ENCODE measurements at regions not wholly inside any gene's neighbourhood (a gene's known extent, or its start where the extent isn't known, plus 50 kb on each side); places are given as distances from the start of the nearest gene placed in this dataset.

DNA sequence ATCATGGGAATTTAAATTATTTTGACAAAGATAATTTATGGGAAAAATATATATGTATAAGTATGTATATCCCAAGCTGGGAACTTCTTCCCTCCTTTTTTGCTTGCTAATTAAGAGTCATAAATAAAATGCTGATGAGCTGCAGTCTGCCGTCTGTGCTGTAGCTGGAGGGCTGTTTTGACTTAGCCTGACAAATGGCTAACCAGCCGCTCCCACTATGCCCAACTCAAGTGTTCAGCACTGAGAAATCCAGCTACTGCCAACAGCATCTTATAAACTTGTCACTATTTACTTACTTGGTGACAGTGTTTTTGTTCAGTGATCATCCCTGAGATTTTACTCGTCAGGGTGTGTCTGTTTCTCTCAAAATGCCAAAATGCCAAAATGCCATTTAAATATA is 171.2 kb upstream of the PGRMC2 start (continued):
- TF ChIP-seq ZNF677 (tag by site-specific recombination; IDR thresholded peaks at IDR 0.05): no peak
- no peak for TF ChIP-seq ZNF843 (tag by site-specific recombination; IDR thresholded peaks at IDR 0.05)
- no peak for TF ChIP-seq GLI4 (tag by site-specific recombination; IDR thresholded peaks at IDR 0.05)
- TF ChIP-seq ZNF16 (tag by site-specific recombination; IDR thresholded peaks at IDR 0.05; ENCODE audit: low read depth): no peak
- TF ChIP-seq, protein P1, sequence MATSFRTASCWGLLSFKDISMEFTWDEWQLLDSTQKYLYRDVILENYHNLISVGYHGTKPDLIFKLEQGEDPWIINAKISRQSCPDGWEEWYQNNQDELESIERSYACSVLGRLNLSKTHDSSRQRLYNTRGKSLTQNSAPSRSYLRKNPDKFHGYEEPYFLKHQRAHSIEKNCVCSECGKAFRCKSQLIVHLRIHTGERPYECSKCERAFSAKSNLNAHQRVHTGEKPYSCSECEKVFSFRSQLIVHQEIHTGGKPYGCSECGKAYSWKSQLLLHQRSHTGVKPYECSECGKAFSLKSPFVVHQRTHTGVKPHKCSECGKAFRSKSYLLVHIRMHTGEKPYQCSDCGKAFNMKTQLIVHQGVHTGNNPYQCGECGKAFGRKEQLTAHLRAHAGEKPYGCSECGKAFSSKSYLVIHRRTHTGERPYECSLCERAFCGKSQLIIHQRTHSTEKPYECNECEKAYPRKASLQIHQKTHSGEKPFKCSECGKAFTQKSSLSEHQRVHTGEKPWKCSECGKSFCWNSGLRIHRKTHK (tag by site-specific recombination; IDR thresholded peaks at IDR 0.05): no peak
- TF ChIP-seq, protein P2, sequence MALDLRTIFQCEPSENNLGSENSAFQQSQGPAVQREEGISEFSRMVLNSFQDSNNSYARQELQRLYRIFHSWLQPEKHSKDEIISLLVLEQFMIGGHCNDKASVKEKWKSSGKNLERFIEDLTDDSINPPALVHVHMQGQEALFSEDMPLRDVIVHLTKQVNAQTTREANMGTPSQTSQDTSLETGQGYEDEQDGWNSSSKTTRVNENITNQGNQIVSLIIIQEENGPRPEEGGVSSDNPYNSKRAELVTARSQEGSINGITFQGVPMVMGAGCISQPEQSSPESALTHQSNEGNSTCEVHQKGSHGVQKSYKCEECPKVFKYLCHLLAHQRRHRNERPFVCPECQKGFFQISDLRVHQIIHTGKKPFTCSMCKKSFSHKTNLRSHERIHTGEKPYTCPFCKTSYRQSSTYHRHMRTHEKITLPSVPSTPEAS (tag by site-specific recombination; IDR thresholded peaks at IDR 0.05): no peak
- TF ChIP-seq ZNF571 (tag by site-specific recombination; IDR thresholded peaks at IDR 0.05): no peak
- no peak for TF ChIP-seq ZNF24 (tag by site-specific recombination; IDR thresholded peaks at IDR 0.05)
- TF ChIP-seq ZNF211 (tag by site-specific recombination; IDR thresholded peaks at IDR 0.05; ENCODE audit: low read depth): no peak
- no peak for TF ChIP-seq ZNF335 (tag by site-specific recombination; conservative IDR thresholded peaks at IDR 0.05)
- no peak for TF ChIP-seq ZNF350 (tag by site-specific recombination; IDR thresholded peaks at IDR 0.05)

DNA sequence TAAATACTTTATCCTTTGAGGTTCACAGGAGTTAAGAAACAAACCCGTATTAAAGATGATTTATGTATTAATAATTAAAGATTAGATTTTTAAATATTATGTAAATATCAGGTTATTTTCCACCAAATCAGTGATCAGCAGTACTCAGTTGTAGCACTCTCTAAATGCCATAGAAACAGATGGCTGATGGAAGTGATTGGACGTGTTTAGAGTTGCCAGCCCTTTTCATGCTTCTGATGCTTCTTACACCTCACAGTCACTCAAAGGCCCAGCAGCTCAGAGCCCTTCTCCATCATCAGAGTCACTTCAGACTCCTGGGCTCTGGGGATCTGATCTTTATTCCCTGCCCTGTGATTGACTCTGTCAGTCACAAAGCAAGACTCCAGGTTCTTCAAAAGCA is 170.1 kb upstream of the PGRMC2 start:
- POLR2A ChIA-PET: no interaction called here
- TF ChIP-seq ZNF585B (tag by site-specific recombination; IDR thresholded peaks at IDR 0.05) (no peak), ZNF677 (tag by site-specific recombination; IDR thresholded peaks at IDR 0.05) (no peak), ZNF707 (tag by site-specific recombination; IDR thresholded peaks at IDR 0.05) (no peak), ZNF654 (tag by site-specific recombination; IDR thresholded peaks at IDR 0.05; ENCODE audit: low read depth) (no peak), ZNF335 (tag by site-specific recombination; conservative IDR thresholded peaks at IDR 0.05) (no peak), BCL11B (tag by site-specific recombination; IDR thresholded peaks at IDR 0.05; ENCODE audit: low read depth) (no peak), ZNF132 (tag by site-specific recombination; IDR thresholded peaks at IDR 0.05; ENCODE audit: borderline replicate concordance) (no peak), ZNF658 (tag by site-specific recombination; IDR thresholded peaks at IDR 0.05) (no peak)
- TF ChIP-seq, protein P3, sequence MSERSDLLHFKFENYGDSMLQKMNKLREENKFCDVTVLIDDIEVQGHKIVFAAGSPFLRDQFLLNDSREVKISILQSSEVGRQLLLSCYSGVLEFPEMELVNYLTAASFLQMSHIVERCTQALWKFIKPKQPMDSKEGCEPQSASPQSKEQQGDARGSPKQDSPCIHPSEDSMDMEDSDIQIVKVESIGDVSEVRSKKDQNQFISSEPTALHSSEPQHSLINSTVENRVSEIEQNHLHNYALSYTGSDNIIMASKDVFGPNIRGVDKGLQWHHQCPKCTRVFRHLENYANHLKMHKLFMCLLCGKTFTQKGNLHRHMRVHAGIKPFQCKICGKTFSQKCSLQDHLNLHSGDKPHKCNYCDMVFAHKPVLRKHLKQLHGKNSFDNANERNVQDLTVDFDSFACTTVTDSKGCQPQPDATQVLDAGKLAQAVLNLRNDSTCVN (tag by site-specific recombination; optimal IDR thresholded peaks at IDR 0.05): no peak
- Histone ChIP-seq H3K4me3 (ENCODE audit: low read depth, low read length) (no peak overlapping the region), H3K36me3 (ENCODE audit: control insufficient read depth in 2 of 2, insufficient read depth in 1 of 2, low read length in 2 of 2) (no peaks in the 10 kb centered on the region), H3K9me3 (ENCODE audit: control insufficient read depth, insufficient read depth, low read depth, low read length) (no peaks in the 10 kb centered on the region), H3K4me1 (ENCODE audit: control insufficient read depth, insufficient read depth, low read length) (no peaks in the 10 kb centered on the region), H3K27ac (ENCODE audit: extremely low read depth, low read depth, low read length) (no peak overlapping the region)
- CTCF ChIA-PET: no interaction called here

DNA sequence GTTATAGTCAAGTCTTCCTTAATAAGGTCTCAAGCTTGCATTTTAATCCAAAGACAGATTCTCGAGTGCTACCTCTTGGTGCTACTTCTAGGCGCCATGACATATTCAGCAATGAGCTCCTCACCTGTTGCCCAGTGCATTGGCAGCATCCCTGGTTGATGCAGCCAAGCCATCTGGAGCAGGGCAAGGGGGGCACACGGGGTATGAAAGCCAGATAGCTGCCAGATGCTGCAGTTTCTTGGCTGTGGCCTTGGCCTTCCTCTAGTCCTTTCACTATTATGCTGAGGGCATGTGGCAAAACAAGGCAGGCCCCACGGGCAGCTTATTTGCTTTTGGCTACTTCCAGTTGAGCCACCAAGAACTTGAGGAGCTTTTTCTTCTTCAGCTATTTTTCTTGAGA is 168.6 kb upstream of the PGRMC2 start:
- ChIA-PET CTCF (interaction anchor here (0.6 to 1.0 kb wide), 3 partner anchors 72 to 170 kb away, joined by 3 read pairs; no protein-coding TSS in a partner anchor), POLR2A (interaction anchor here (0.5 to 2.6 kb wide), 2 partner anchors 97 to 354 kb away, joined by 8 to 10 read pairs; no protein-coding TSS in a partner anchor)
- H3K4me3 ChIP-seq (ENCODE audit: low read depth, low read length): no peak overlapping the region
- no peaks in the 10 kb centered on the region for H3K4me1 ChIP-seq (ENCODE audit: control insufficient read depth, insufficient read depth, low read length)
- no peaks in the 10 kb centered on the region for H3K9me3 ChIP-seq (ENCODE audit: control insufficient read depth, insufficient read depth, low read depth, low read length)
- H3K36me3 ChIP-seq (ENCODE audit: control insufficient read depth in 2 of 2, insufficient read depth in 1 of 2, low read length in 2 of 2): no peaks in the 10 kb centered on the region
- H3K27ac ChIP-seq (ENCODE audit: extremely low read depth, low read depth, low read length): no peak overlapping the region
- TF ChIP-seq ZNF747 (tag by site-specific recombination; IDR thresholded peaks at IDR 0.05) (no peak), ZNF623 (tag by site-specific recombination; IDR thresholded peaks at IDR 0.05) (no peak), TCF7L2 (IDR thresholded peaks at IDR 0.05; ENCODE audit: borderline replicate concordance, low read depth, low read length) (no peak), ZNF560 (tag by site-specific recombination; IDR thresholded peaks at IDR 0.05; ENCODE audit: borderline replicate concordance) (no peak), ZNF830 (tag by site-specific recombination; IDR thresholded peaks at IDR 0.05; ENCODE audit: low read depth) (no peak)
- TF ChIP-seq, protein P4, sequence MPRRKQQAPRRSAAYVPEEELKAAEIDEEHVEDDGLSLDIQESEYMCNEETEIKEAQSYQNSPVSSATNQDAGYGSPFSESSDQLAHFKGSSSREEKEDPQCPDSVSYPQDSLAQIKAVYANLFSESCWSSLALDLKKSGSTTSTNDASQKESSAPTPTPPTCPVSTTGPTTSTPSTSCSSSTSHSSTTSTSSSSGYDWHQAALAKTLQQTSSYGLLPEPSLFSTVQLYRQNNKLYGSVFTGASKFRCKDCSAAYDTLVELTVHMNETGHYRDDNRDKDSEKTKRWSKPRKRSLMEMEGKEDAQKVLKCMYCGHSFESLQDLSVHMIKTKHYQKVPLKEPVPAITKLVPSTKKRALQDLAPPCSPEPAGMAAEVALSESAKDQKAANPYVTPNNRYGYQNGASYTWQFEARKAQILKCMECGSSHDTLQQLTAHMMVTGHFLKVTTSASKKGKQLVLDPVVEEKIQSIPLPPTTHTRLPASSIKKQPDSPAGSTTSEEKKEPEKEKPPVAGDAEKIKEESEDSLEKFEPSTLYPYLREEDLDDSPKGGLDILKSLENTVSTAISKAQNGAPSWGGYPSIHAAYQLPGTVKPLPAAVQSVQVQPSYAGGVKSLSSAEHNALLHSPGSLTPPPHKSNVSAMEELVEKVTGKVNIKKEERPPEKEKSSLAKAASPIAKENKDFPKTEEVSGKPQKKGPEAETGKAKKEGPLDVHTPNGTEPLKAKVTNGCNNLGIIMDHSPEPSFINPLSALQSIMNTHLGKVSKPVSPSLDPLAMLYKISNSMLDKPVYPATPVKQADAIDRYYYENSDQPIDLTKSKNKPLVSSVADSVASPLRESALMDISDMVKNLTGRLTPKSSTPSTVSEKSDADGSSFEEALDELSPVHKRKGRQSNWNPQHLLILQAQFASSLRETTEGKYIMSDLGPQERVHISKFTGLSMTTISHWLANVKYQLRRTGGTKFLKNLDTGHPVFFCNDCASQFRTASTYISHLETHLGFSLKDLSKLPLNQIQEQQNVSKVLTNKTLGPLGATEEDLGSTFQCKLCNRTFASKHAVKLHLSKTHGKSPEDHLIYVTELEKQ (tag by site-specific recombination; IDR thresholded peaks at IDR 0.05; ENCODE audit: borderline replicate concordance): no peak
- TF ChIP-seq, protein P5, sequence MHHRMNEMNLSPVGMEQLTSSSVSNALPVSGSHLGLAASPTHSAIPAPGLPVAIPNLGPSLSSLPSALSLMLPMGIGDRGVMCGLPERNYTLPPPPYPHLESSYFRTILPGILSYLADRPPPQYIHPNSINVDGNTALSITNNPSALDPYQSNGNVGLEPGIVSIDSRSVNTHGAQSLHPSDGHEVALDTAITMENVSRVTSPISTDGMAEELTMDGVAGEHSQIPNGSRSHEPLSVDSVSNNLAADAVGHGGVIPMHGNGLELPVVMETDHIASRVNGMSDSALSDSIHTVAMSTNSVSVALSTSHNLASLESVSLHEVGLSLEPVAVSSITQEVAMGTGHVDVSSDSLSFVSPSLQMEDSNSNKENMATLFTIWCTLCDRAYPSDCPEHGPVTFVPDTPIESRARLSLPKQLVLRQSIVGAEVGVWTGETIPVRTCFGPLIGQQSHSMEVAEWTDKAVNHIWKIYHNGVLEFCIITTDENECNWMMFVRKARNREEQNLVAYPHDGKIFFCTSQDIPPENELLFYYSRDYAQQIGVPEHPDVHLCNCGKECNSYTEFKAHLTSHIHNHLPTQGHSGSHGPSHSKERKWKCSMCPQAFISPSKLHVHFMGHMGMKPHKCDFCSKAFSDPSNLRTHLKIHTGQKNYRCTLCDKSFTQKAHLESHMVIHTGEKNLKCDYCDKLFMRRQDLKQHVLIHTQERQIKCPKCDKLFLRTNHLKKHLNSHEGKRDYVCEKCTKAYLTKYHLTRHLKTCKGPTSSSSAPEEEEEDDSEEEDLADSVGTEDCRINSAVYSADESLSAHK (tag by site-specific recombination; IDR thresholded peaks at IDR 0.05): no peak

All from HEK293 (cell line).